B cell (primary cell): ENCODE measurements at regions not wholly inside any gene's neighbourhood (a gene's known extent, or its start where the extent isn't known, plus 50 kb on each side); places are given as distances from the start of the nearest gene placed in this dataset.

Experiments used
- ATAC-seq: fragments of 200-7000 bp; cut with Tn5 transposase; one replicate; pipeline ENCODE4 v1.10.0; 2021; ENCODE audit warnings: low read depth, mild to moderate bottlenecking, moderate number of reproducible peaks, moderate library complexity
- CTCF ChIA-PET: fragments of 350-600 bp; sonication (Branson Sonifier 250); formaldehyde crosslinking; loops from one replicate; lab custom pipeline; 2021; ENCODE audit warnings: antibody characterized with exemption, inconsistent platforms; lab: Charles Lee
- POLR2A ChIA-PET: fragments of 350-600 bp; sonication (Branson Sonifier 250); formaldehyde crosslinking; loops from one replicate; lab custom pipeline; 2021; ENCODE audit warnings: antibody characterized with exemption; lab: Charles Lee
- DNase-seq: peaks from one replicate; pipeline ENCODE4 v3.0.0; 2013
- H2AFZ ChIP-seq: 2 replicates; pipeline ENCODE4 v1.6.1; 2012; ENCODE audit warnings: mild to moderate bottlenecking, low read depth, low read length; ENCODE audit not compliant: insufficient read depth, poor library complexity, severe bottlenecking
- H3K27ac ChIP-seq, 2 donors: 1 replicate in 1 of 2; 2 replicates in 1 of 2; pipeline ENCODE4 v1.5.1; 2012 to 2013; ENCODE audit warnings: low read length in 2 of 2, mild to moderate bottlenecking in 2 of 2, moderate library complexity in 1 of 2
- H3K27me3 ChIP-seq, 4 experiments: fragments of 200-600 bp in 1 of 4; sonication (generic) in 1 of 4; replicated peaks in 1 of 4; 1 replicate in 2 of 4; 2 replicates in 2 of 4; pipeline versions ENCODE4 v1.6.1 to v1.7.0; 2013 to 2016; ENCODE audit warnings: low read length in 3 of 4, mild to moderate bottlenecking in 2 of 4, mixed read lengths in 1 of 4, moderate library complexity in 1 of 4; ENCODE audit not compliant: insufficient read depth in 4 of 4, control insufficient read depth in 3 of 4; ENCODE audit errors: control extremely low read depth in 1 of 4
- H3K36me3 ChIP-seq, 2 experiments: replicated peaks in 1 of 2; 1 replicate in 1 of 2; 2 replicates in 1 of 2; pipeline versions ENCODE4 v1.6.1 to v1.7.1; 2013; ENCODE audit warnings: low read length in 1 of 2; ENCODE audit not compliant: insufficient read depth in 2 of 2, control insufficient read depth in 1 of 2; ENCODE audit errors: control extremely low read depth in 1 of 2, extremely low read depth in 1 of 2
- H3K4me1 ChIP-seq, 2 donors: fragments of 200-600 bp in 1 of 2; sonication (generic) in 1 of 2; 1 replicate in 1 of 2; 2 replicates in 1 of 2; pipeline versions ENCODE4 v1.5.1 to v1.6.1; 2013 to 2017; ENCODE audit warnings: low read length in 2 of 2; ENCODE audit not compliant: control insufficient read depth in 2 of 2, insufficient read depth in 2 of 2
- H3K4me2 ChIP-seq: replicated peaks from 2 replicates; pipeline ENCODE3; 2012; ENCODE audit warnings: mild to moderate bottlenecking, low read depth, low read length; ENCODE audit not compliant: poor library complexity, severe bottlenecking
- H3K4me3 ChIP-seq, 5 experiments: fragments of 200-600 bp in 1 of 5; sonication (generic) in 1 of 5; 1 replicate in 3 of 5; 2 replicates in 2 of 5; pipeline versions ENCODE4 v1.5.1 to v1.7.0; 2011 to 2016; ENCODE audit warnings: low read length in 4 of 5, mild to moderate bottlenecking in 4 of 5, low read depth in 2 of 5, control low read depth in 1 of 5, moderate library complexity in 1 of 5; ENCODE audit not compliant: insufficient read depth in 1 of 5; ENCODE audit errors: control extremely low read depth in 1 of 5, extremely low read depth in 1 of 5
- H3K79me2 ChIP-seq: fragments of 200-600 bp; sonication (generic); one replicate; pipeline ENCODE4 v1.6.0; 2016; ENCODE audit warnings: low read length; ENCODE audit not compliant: control insufficient read depth, insufficient read depth
- H3K9ac ChIP-seq: fragments of 200-600 bp; sonication (generic); 2 replicates; pipeline ENCODE4 v1.6.1; 2017; ENCODE audit warnings: mild to moderate bottlenecking, low read length, moderate library complexity
- H3K9me3 ChIP-seq, 3 donors: one replicate each; pipeline versions ENCODE4 v1.6.1 to v1.7.1; 2013; ENCODE audit warnings: low read length in 2 of 3; ENCODE audit not compliant: control insufficient read depth in 2 of 3, insufficient read depth in 1 of 3; ENCODE audit errors: control extremely low read depth in 1 of 3
- H4K20me1 ChIP-seq: 2 replicates; pipeline ENCODE4 v1.6.0; 2012; ENCODE audit warnings: mild to moderate bottlenecking, low read length; ENCODE audit not compliant: insufficient read depth, control insufficient read depth, poor library complexity, severe bottlenecking
- H3K27ac Mint-ChIP-seq: one replicate; pipeline ENCODE4 v1.8.0; 2021; ENCODE audit warnings: mixed read lengths
- H3K27me3 Mint-ChIP-seq: one replicate; pipeline ENCODE4 v1.8.0; 2021; ENCODE audit warnings: mixed read lengths
- H3K4me1 Mint-ChIP-seq: one replicate; pipeline ENCODE4 v1.8.0; 2021; ENCODE audit warnings: mixed read lengths
- H3K4me3 Mint-ChIP-seq: one replicate; pipeline ENCODE4 v1.8.0; 2021; ENCODE audit warnings: mixed read lengths
- H3K9me3 Mint-ChIP-seq: one replicate; pipeline ENCODE4 v1.8.0; 2022; ENCODE audit warnings: mixed read lengths; ENCODE audit not compliant: insufficient read depth
- EZH2 ChIP-seq: IDR thresholded peaks from 2 replicates; pipeline ENCODE4 v1.6.1; 2012; ENCODE audit warnings: borderline replicate concordance, low read depth, mild to moderate bottlenecking, moderate library complexity, low read length; ENCODE audit not compliant: insufficient read depth, poor library complexity, severe bottlenecking
- WGBS: methylation state at CpG from one replicate; pipeline ENCODE4 v1.1.5; 2013; ENCODE audit warnings: missing lambda C conversion rate; ENCODE audit not compliant: insufficient coverage; 5-methylcytosine and 5-hydroxymethylcytosine counted together
- intact Hi-C: fragments of 100-400 bp; cut with micrococcal nuclease; formaldehyde crosslinking; loops from one replicate; pipeline ENCODE4 v1.10.0; 2022
- TF ChIP-seq, protein P1 (sequence below): fragments of 200-600 bp; IDR thresholded peaks from one replicate; pipeline ENCODE4 v1.8.0; 2022; ENCODE audit warnings: antibody characterized with exemption, mild to moderate bottlenecking

GRCh38 chr14:84361476-84361875 lies 1168.5 kb upstream of the FLRT2 start:
- TF ChIP-seq, protein P1, sequence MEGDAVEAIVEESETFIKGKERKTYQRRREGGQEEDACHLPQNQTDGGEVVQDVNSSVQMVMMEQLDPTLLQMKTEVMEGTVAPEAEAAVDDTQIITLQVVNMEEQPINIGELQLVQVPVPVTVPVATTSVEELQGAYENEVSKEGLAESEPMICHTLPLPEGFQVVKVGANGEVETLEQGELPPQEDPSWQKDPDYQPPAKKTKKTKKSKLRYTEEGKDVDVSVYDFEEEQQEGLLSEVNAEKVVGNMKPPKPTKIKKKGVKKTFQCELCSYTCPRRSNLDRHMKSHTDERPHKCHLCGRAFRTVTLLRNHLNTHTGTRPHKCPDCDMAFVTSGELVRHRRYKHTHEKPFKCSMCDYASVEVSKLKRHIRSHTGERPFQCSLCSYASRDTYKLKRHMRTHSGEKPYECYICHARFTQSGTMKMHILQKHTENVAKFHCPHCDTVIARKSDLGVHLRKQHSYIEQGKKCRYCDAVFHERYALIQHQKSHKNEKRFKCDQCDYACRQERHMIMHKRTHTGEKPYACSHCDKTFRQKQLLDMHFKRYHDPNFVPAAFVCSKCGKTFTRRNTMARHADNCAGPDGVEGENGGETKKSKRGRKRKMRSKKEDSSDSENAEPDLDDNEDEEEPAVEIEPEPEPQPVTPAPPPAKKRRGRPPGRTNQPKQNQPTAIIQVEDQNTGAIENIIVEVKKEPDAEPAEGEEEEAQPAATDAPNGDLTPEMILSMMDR, result no peak
- TF ChIP-seq EZH2, result no peak
- ChIA-PET CTCF (no interaction called here), POLR2A (no interaction called here)
- H3K27ac Mint-ChIP-seq, result no peak overlapping the region
- Histone ChIP-seq H3K9ac (no peak overlapping the region), H2AFZ (no peak overlapping the region), H3K27ac (no peak overlapping the region), H3K9me3 (peaks cover 0 to 2% (median 0%) of the 10 kb centered on the region in 3 donors), H4K20me1 (no peaks in the 10 kb centered on the region), H3K4me1 (no peaks in the 10 kb centered on the region), H3K79me2 (no peaks in the 10 kb centered on the region), H3K4me3 (no peak overlapping the region), H3K27me3 (no peaks in the 10 kb centered on the region), H3K4me2 (no peak overlapping the region), H3K36me3 (no peaks in the 10 kb centered on the region)
- peaks cover 8% of the 10 kb centered on the region for H3K9me3 Mint-ChIP-seq
- no CpG with 5 or more reads among the region's 2 CpGs for WGBS
- H3K27me3 Mint-ChIP-seq, result no peaks in the 10 kb centered on the region
- DNase-seq, result no peak
- ATAC-seq, result no peak
- no peak overlapping the region for H3K4me3 Mint-ChIP-seq
- no peaks in the 10 kb centered on the region for H3K4me1 Mint-ChIP-seq
- intact Hi-C loops, result no loop called here

DNA sequence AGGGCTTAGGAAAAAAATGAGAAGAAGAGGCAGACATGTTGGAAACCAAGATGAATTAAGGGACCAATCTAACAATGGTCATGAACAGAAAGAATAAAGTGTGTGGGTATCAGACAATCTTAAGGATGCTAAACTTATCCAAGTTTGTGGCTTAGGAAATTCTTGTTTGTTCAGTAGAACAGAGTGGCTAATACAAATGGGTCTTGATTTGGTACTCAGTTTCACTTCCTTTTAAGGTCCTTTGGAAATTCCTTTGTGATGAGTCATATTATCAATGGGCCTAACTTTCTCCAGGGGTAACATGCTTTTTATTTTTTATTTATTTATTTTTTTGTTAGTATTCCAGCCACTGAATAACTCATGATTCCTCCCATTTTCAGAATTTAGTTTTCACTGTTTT lies 1154.7 kb upstream of the FLRT2 start:
- Mint-ChIP-seq H3K27ac (no peak overlapping the region), H3K4me3 (no peak overlapping the region), H3K27me3 (no peaks in the 10 kb centered on the region), H3K9me3 (peaks cover 3% of the 10 kb centered on the region), H3K4me1 (no peaks in the 10 kb centered on the region)
- POLR2A ChIA-PET, result no interaction called here
- Histone ChIP-seq H3K4me2 (no peak overlapping the region), H3K79me2 (no peaks in the 10 kb centered on the region), H3K9ac (no peak overlapping the region), H3K27ac (no peak overlapping the region), H2AFZ (no peak overlapping the region), H3K27me3 (no peaks in the 10 kb centered on the region), H3K36me3 (no peaks in the 10 kb centered on the region), H4K20me1 (no peaks in the 10 kb centered on the region), H3K4me3 (no peak overlapping the region), H3K4me1 (no peaks in the 10 kb centered on the region), H3K9me3 (peaks cover 0 to 3% (median 1%) of the 10 kb centered on the region in 3 donors)
- intact Hi-C loops, result no loop called here
- ATAC-seq, result no peak
- TF ChIP-seq, protein P1, result no peak
- no peak for TF ChIP-seq EZH2
- CTCF ChIA-PET, result no interaction called here
- DNase-seq, result no peak
